BJ (cell line): ENCODE measurements at regions not wholly inside any gene's neighbourhood (a gene's known extent, or its start where the extent isn't known, plus 50 kb on each side); places are given as distances from the start of the nearest gene placed in this dataset.

ENCODE experiments used
- CTCF ChIA-PET: fragments of 350-600 bp; formaldehyde crosslinking; extraction: SDS; loops from one replicate; lab custom pipeline; 2021; ENCODE audit warnings: antibody characterized with exemption, inconsistent platforms; lab: Yijun Ruan, JAX
- POLR2A ChIA-PET: fragments of 300-600 bp; sonication (Branson Sonifier 250); formaldehyde crosslinking; extraction: SDS; loops from one replicate; lab custom pipeline; 2021; ENCODE audit warnings: antibody characterized with exemption; lab: Charles Lee
- DNase-seq: peaks from one replicate; pipeline ENCODE4 v3.0.0-alpha.2; 2011; ENCODE audit warnings: low read depth
- H3K27me3 ChIP-seq: 2 replicates; pipeline ENCODE4 v1.6.0; 2011; ENCODE audit warnings: low read length; ENCODE audit not compliant: control insufficient read depth, insufficient read depth
- H3K36me3 ChIP-seq: 2 replicates; pipeline ENCODE4 v1.5.1; 2011; ENCODE audit warnings: low read length; ENCODE audit not compliant: control insufficient read depth, insufficient read depth
- H3K4me3 ChIP-seq: 2 replicates; pipeline ENCODE4 v1.5.1; 2011; ENCODE audit warnings: low read depth, mild to moderate bottlenecking, control low read depth, low read length
- CTCF ChIP-seq: IDR thresholded peaks from 2 replicates; pipeline ENCODE4 v1.5.1; 2011; ENCODE audit warnings: low read depth, mild to moderate bottlenecking, control low read depth, inconsistent platforms, low read length, moderate library complexity; ENCODE audit not compliant: insufficient read depth

DNA sequence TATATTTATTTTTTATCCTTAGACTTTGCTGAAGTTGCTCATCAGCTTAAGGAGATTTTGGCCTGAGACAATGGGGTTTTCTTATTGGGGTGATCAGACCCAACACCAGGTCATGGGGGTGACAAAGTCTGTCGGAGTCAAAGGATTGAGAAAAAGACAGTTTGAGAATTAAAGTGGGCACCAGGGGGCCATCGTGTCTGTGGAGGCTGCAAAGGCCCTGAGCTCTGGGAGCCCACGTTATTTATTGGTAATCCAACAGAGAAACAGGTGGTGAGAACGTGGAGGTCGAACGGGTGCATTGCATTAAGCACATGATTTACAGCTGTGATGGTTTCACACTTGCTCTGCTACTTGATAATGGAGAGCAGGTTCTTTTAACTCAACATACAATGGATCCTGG, 102.5 kb upstream of the CDH10 start:
- no peak for TF ChIP-seq CTCF
- Histone ChIP-seq H3K27me3 (no peaks in the 10 kb centered on the region), H3K36me3 (no peaks in the 10 kb centered on the region), H3K4me3 (no peak overlapping the region)
- no peak for DNase-seq
- ChIA-PET CTCF (no interaction called here), POLR2A (no interaction called here)

DNA sequence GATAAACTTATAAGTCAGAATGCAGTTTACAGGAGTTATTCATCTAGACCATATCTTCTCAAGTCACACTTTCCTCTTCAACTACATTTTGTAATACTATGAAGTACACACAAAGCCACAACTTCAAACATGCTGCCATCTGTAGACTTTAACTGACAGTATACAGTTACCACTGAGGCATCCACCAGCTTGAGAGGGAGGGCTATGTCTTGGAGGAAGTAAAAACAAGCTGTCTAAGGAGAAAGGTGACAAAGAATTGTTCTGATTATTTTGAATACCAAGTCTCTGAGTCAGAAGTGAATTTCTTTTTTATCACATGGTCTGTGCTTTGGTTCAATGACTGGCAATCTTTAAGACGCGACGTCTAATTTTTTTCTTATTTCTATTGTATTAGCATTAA, 97.6 kb upstream of the CDH10 start:
- H3K4me3 ChIP-seq: no peak overlapping the region
- H3K36me3 ChIP-seq: no peaks in the 10 kb centered on the region
- ChIA-PET CTCF (no interaction called here), POLR2A (no interaction called here)
- H3K27me3 ChIP-seq: no peaks in the 10 kb centered on the region
- no peak for TF ChIP-seq CTCF
- DNase-seq: no peak

DNA sequence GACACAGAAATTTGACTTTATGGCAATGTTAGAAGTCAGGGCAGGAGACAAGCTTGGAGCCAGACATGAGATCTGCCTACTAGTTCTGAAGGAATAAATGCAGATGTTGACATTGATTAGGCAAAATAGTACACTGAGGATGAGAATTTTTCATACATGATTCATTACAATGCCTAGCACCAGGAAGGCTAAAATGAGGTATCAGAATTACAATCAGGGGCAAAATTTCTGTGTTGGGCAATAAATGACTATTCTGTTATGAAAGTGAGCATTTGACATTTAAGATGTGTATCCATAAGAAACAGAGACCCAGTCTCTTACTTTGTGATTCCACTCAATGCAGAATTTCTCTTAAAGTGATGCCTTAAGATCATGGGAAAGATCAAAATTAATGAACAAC, 92.4 kb upstream of the CDH10 start:
- ChIA-PET POLR2A (no interaction called here), CTCF (no interaction called here)
- no peaks in the 10 kb centered on the region for H3K27me3 ChIP-seq
- TF ChIP-seq CTCF: no peak
- H3K36me3 ChIP-seq: no peaks in the 10 kb centered on the region
- no peak overlapping the region for H3K4me3 ChIP-seq
- DNase-seq: no peak

GRCh38 chr5:24735284-24735683, 90.5 kb upstream of the CDH10 start:
- no peak for DNase-seq
- Histone ChIP-seq H3K27me3 (no peaks in the 10 kb centered on the region), H3K36me3 (no peaks in the 10 kb centered on the region), H3K4me3 (no peak overlapping the region)
- TF ChIP-seq CTCF: no peak
- ChIA-PET CTCF (no interaction called here), POLR2A (no interaction called here)

GRCh38 chr5:24732184-24732583, 87.4 kb upstream of the CDH10 start:
- no peaks in the 10 kb centered on the region for H3K36me3 ChIP-seq
- TF ChIP-seq CTCF: no peak
- POLR2A ChIA-PET: no interaction called here
- H3K4me3 ChIP-seq: no peak overlapping the region
- CTCF ChIA-PET: no interaction called here
- DNase-seq: no peak
- no peaks in the 10 kb centered on the region for H3K27me3 ChIP-seq
